ENCODE measurements at regions not wholly inside any gene's neighbourhood (a gene's known extent, or its start where the extent isn't known, plus 50 kb on each side); places are given as distances from the start of the nearest gene placed in this dataset.

DNA sequence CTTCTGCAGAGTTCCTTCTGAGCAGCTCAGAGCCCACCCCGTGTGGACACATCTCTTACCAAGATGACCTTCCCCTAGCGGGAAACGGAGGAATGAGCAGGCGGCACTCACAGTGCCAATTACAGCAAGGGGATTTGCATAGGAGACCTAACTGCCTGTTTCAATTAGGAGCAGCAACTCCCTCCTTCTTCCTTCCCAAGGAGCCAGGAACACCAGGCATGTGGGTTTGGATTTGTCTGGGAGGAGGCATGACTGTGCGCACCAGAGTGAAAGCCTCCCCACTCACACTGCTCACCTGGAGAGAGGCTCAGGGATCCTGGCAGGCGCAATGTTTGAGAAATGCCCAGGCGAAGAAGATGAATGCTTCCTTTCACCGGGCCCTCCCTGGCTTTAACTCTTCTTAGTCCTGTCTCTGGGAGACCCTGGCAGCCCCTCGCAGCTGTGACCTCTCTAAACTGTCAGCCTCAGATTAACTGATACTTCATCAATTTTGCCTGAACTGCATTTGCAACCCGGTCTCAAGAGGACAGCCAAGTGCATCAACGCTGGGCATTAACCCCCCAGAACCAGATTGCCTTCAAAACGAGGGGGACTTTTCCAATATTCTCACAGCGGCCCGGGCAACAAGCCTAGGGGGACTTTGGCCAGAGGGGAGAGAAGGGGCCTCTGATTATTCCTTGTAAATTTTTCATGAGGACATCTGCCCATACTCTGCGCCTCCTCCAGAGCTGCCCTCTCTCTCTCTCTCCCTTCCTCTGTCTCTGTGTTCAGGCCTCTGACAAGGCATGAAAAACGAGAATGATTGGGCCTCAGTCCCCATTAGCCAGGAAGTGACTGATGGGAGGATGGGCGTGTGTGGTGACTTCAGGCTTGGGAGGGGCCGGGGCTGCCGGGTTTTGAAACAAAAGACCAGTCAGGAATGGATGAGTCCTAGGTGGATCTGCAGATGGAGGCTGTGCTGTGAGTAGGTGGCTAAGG is 93.8 kb downstream of the CMPK2 start:
- Mint-ChIP-seq H3K27me3 (peaks cover 25% of the 10 kb centered on the region), H3K36me3 (ENCODE audit: insufficient read depth) (no peaks in the 10 kb centered on the region), H3K4me1 (no peaks in the 10 kb centered on the region), H3K27ac (ENCODE audit: low read depth) (no peak overlapping the region), H3K9me3 (no peaks in the 10 kb centered on the region), H3K4me3 (no peak overlapping the region)
- DNase-seq (ENCODE audit: low spot score in 2 of 2) (no peak), ATAC-seq (replicated peaks; ENCODE audit: extremely low read depth, poor library complexity, severe bottlenecking) (no peak)

- Mint-ChIP-seq H3K27me3 (peaks cover 31% of the 10 kb centered on the region), H3K4me3 (no peak overlapping the region), H3K9me3 (no peaks in the 10 kb centered on the region), H3K4me1 (no peaks in the 10 kb centered on the region), H3K27ac (ENCODE audit: low read depth) (no peak overlapping the region), H3K36me3 (ENCODE audit: insufficient read depth) (no peaks in the 10 kb centered on the region)
- ATAC-seq (replicated peaks; ENCODE audit: extremely low read depth, poor library complexity, severe bottlenecking), result peak; percentile 62
- DNase-seq (ENCODE audit: low spot score in 2 of 2), result peak; percentile 43 to 69
Observed at GRCh38 chr2:6773007-6773693, 92.6 kb downstream of the CMPK2 start.

DNA sequence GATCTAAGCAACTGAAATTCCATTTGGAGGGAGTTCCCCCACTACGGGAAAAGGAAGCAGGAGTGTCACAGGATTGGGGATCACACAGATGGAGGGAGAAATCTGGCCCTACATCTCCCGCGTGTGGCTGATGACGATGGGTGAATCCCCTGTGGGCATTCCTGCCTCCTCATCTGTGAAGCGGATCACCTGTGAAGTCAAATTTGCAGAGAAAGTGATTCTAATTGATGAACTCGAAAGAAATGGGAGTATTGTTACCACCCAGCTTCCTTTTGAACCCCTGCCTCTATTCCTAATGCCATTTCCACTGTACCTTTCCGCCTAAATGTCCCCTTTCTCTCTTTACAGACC is 92.0 kb downstream of the CMPK2 start:
- no peak overlapping the region for H3K27ac Mint-ChIP-seq (ENCODE audit: low read depth)

DNA sequence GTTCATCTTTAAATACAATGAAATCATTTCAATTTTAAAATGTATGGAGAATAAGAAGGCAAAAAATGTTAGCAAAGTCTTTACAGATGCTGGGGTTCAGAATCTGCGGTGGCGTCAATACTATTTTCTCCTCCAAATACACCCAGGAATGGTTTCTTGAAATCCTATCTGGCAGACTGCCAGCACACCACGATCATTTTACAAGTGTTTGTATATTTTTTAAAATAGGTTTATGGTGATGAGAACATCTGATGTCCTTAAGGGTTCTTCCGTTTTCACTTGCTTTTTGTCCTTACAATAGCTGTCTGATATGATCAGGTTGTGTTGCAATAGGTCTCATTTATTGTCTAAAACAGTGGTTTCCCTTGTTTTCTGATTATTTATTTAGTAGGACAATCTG is 89.6 kb downstream of the CMPK2 start:
- no peaks in the 10 kb centered on the region for H3K9me3 Mint-ChIP-seq
- H3K27ac Mint-ChIP-seq (ENCODE audit: low read depth), result no peak overlapping the region
- H3K36me3 Mint-ChIP-seq (ENCODE audit: insufficient read depth), result no peaks in the 10 kb centered on the region
- DNase-seq (ENCODE audit: low spot score in 2 of 2) (no peak), ATAC-seq (replicated peaks; ENCODE audit: extremely low read depth, poor library complexity, severe bottlenecking) (no peak)
- peaks cover 32% of the 10 kb centered on the region for H3K27me3 Mint-ChIP-seq
- no peak overlapping the region for H3K4me3 Mint-ChIP-seq
- peaks cover 4% of the 10 kb centered on the region for H3K4me1 Mint-ChIP-seq

More for the DNA sequence above, 92.0 kb downstream of the CMPK2 start:
- no peaks in the 10 kb centered on the region for H3K9me3 Mint-ChIP-seq
- H3K4me1 Mint-ChIP-seq, result no peaks in the 10 kb centered on the region
- no peaks in the 10 kb centered on the region for H3K36me3 Mint-ChIP-seq (ENCODE audit: insufficient read depth)
- H3K4me3 Mint-ChIP-seq, result no peak overlapping the region
- ATAC-seq (replicated peaks; ENCODE audit: extremely low read depth, poor library complexity, severe bottlenecking) (no peak), DNase-seq (ENCODE audit: low spot score in 2 of 2) (no peak)
- peaks cover 32% of the 10 kb centered on the region for H3K27me3 Mint-ChIP-seq

- Mint-ChIP-seq H3K36me3 (ENCODE audit: insufficient read depth) (no peaks in the 10 kb centered on the region), H3K4me1 (peaks cover 12% of the 10 kb centered on the region), H3K27ac (ENCODE audit: low read depth) (no peak overlapping the region), H3K4me3 (no peak overlapping the region), H3K9me3 (no peaks in the 10 kb centered on the region), H3K27me3 (peaks cover 37% of the 10 kb centered on the region)
- ATAC-seq (replicated peaks; ENCODE audit: extremely low read depth, poor library complexity, severe bottlenecking) (no peak), DNase-seq (ENCODE audit: low spot score in 2 of 2) (no peak)
Observed at GRCh38 chr2:6777626-6778025, 88.1 kb downstream of the CMPK2 start.

- Mint-ChIP-seq H3K4me3 (peak overlapping the region; percentile 16), H3K9me3 (no peaks in the 10 kb centered on the region), H3K27me3 (peaks cover 33% of the 10 kb centered on the region), H3K4me1 (peaks cover 12% of the 10 kb centered on the region), H3K27ac (ENCODE audit: low read depth) (no peak overlapping the region), H3K36me3 (ENCODE audit: insufficient read depth) (no peaks in the 10 kb centered on the region)
- no peak for ATAC-seq (replicated peaks; ENCODE audit: extremely low read depth, poor library complexity, severe bottlenecking)
- no peak for DNase-seq (ENCODE audit: low spot score in 2 of 2)
Observed at GRCh38 chr2:6780765-6781274, 84.9 kb downstream of the CMPK2 start.

GRCh38 chr2:6782517-6783237 is 83.0 kb downstream of the CMPK2 start:
- Mint-ChIP-seq H3K9me3 (no peaks in the 10 kb centered on the region), H3K27me3 (peaks cover 45% of the 10 kb centered on the region), H3K27ac (ENCODE audit: low read depth) (no peak overlapping the region), H3K36me3 (ENCODE audit: insufficient read depth) (no peaks in the 10 kb centered on the region), H3K4me3 (no peak overlapping the region), H3K4me1 (peaks cover 12% of the 10 kb centered on the region)
- ATAC-seq (replicated peaks; ENCODE audit: extremely low read depth, poor library complexity, severe bottlenecking), result no peak
- DNase-seq (ENCODE audit: low spot score in 2 of 2), result no peak

GRCh38 chr2:6783238-6783614 is 82.5 kb downstream of the CMPK2 start:
- Mint-ChIP-seq H3K9me3 (no peaks in the 10 kb centered on the region), H3K27ac (ENCODE audit: low read depth) (no peak overlapping the region), H3K27me3 (peaks cover 45% of the 10 kb centered on the region), H3K4me1 (peaks cover 12% of the 10 kb centered on the region), H3K4me3 (no peak overlapping the region), H3K36me3 (ENCODE audit: insufficient read depth) (no peaks in the 10 kb centered on the region)
- DNase-seq (ENCODE audit: low spot score in 2 of 2) (no peak), ATAC-seq (replicated peaks; ENCODE audit: extremely low read depth, poor library complexity, severe bottlenecking) (no peak)

DNA sequence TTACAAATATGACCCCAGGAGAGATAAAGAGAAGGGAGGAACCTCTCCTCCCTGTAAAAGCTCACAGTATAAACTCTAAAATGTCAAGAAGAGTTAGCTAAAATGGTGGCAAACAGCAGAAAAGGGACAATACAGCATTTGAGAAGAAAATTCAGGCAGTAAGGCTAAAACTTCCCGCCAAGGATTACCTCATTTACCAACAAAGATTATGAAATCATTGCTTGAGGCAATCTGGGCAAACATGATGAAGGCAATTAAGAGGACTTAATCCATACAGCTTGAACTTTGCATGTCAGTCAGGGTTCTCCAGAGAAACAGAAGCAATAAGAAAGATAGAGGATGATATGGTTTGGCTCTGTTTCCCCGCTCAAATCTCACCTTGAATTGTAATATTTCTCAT is 81.4 kb downstream of the CMPK2 start:
- H3K4me3 Mint-ChIP-seq, result no peak overlapping the region
- H3K36me3 Mint-ChIP-seq (ENCODE audit: insufficient read depth), result no peaks in the 10 kb centered on the region
- peaks cover 53% of the 10 kb centered on the region for H3K27me3 Mint-ChIP-seq
- H3K4me1 Mint-ChIP-seq, result peaks cover 12% of the 10 kb centered on the region
- no peaks in the 10 kb centered on the region for H3K9me3 Mint-ChIP-seq
- no peak for ATAC-seq (replicated peaks; ENCODE audit: extremely low read depth, poor library complexity, severe bottlenecking)
- H3K27ac Mint-ChIP-seq (ENCODE audit: low read depth), result no peak overlapping the region
- no peak for DNase-seq (ENCODE audit: low spot score in 2 of 2)

DNA sequence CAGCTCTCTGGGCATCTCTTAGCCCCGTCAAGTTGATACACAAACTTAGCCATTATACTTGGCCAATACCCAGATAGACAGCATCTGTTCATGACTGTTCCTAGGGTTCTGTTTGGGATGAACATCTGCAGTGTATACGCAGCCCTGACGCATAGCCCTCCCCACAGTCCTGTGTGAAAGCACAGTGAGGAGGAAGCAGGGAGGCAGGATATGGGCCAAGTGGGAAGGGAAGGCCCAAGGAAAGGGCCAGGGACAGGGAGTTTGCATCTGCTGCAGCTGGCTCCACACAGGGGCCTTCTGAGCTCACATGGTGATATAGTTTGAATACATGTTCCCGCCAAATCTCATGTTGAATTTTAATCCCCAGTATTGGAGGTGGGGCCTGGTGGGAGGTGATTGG is 80.2 kb downstream of the CMPK2 start:
- ATAC-seq (replicated peaks; ENCODE audit: extremely low read depth, poor library complexity, severe bottlenecking) (no peak), DNase-seq (ENCODE audit: low spot score in 2 of 2) (no peak)
- H3K9me3 Mint-ChIP-seq, result no peaks in the 10 kb centered on the region
- no peak overlapping the region for H3K27ac Mint-ChIP-seq (ENCODE audit: low read depth)
- peaks cover 57% of the 10 kb centered on the region for H3K27me3 Mint-ChIP-seq
- H3K4me1 Mint-ChIP-seq, result peaks cover 12% of the 10 kb centered on the region
- no peaks in the 10 kb centered on the region for H3K36me3 Mint-ChIP-seq (ENCODE audit: insufficient read depth)
- H3K4me3 Mint-ChIP-seq, result no peak overlapping the region

DNA sequence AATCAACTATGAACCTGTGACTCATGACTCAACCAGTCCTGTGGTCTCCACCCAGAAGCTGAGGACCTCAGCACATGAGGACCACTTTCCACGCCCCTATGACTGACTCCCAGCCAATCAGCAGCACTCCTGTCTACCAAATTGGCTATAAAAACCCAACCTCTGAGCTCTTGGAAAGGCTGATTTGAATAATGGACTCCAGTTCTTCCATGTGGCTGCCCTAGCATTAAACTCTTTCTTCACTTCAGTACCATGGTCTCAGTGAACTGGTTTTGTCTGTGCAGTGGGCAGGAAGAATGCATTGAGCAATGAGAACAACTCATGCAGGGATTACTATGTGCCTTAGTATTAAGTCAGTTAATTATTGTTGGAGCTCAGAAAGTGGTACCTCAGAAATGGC is 78.3 kb downstream of the CMPK2 start:
- Mint-ChIP-seq H3K4me3 (no peak overlapping the region), H3K36me3 (ENCODE audit: insufficient read depth) (no peaks in the 10 kb centered on the region), H3K4me1 (no peaks in the 10 kb centered on the region), H3K27me3 (peaks cover 67% of the 10 kb centered on the region), H3K27ac (ENCODE audit: low read depth) (no peak overlapping the region), H3K9me3 (no peaks in the 10 kb centered on the region)
- ATAC-seq (replicated peaks; ENCODE audit: extremely low read depth, poor library complexity, severe bottlenecking) (no peak), DNase-seq (ENCODE audit: low spot score in 2 of 2) (no peak)

DNA sequence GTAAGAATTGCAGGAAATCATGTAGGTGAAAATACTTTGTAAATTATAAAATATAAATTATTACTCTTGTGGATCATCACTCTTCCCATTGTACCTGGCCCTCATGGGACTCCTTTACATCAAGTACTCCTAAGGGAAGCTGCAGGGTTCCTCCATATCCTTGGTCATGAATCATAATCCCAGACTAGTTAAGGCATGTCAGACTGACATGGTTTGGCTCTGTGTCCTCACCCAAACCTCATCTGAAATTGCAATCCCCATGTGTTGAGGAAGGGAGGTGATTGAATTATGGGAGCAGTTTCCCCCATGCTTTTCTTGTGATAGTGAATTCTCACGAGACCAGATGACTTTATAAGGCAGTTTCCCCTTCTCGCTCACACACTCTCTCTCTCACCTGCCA is 77.1 kb downstream of the CMPK2 start:
- H3K9me3 Mint-ChIP-seq, result no peaks in the 10 kb centered on the region
- peaks cover 57% of the 10 kb centered on the region for H3K27me3 Mint-ChIP-seq

More for the DNA sequence above, 77.1 kb downstream of the CMPK2 start:
- Mint-ChIP-seq H3K27ac (ENCODE audit: low read depth) (no peak overlapping the region), H3K4me1 (no peaks in the 10 kb centered on the region), H3K4me3 (no peak overlapping the region), H3K36me3 (ENCODE audit: insufficient read depth) (no peaks in the 10 kb centered on the region)
- ATAC-seq (replicated peaks; ENCODE audit: extremely low read depth, poor library complexity, severe bottlenecking) (no peak), DNase-seq (ENCODE audit: low spot score in 2 of 2) (no peak)

All from central memory CD8-positive, alpha-beta T cell (primary cell).